ENCODE measurements at regions not wholly inside any gene's neighbourhood (a gene's known extent, or its start where the extent isn't known, plus 50 kb on each side); places are given as distances from the start of the nearest gene placed in this dataset.

- no peak for TF ChIP-seq RERE (CRISPR knock-in tag; IDR thresholded peaks at IDR 0.05; ENCODE audit: low read depth)
- no peak for TF ChIP-seq RBAK (CRISPR knock-in tag; IDR thresholded peaks at IDR 0.05)
- TF ChIP-seq PITX1 (CRISPR knock-in tag; IDR thresholded peaks at IDR 0.05): no peak
- no peak for TF ChIP-seq NFIC (IDR thresholded peaks at IDR 0.05; ENCODE audit: low read length)
- no peak; the same call in 1 of the 2 replicates for TF ChIP-seq HOMEZ (CRISPR knock-in tag; IDR thresholded peaks at IDR 0.05; ENCODE audit: low read depth)
- TF ChIP-seq HOXA7 (CRISPR knock-in tag; IDR thresholded peaks at IDR 0.05): no peak
- no peak for TF ChIP-seq ZC3H13 (CRISPR knock-in tag; IDR thresholded peaks at IDR 0.05)
- no peak for TF ChIP-seq ZNF512B (CRISPR knock-in tag; IDR thresholded peaks at IDR 0.05; ENCODE audit: borderline replicate concordance)
- TF ChIP-seq ZNF777 (CRISPR knock-in tag; IDR thresholded peaks at IDR 0.05): no peak
- TF ChIP-seq ZNF224 (CRISPR knock-in tag; IDR thresholded peaks at IDR 0.05): no peak
- no peak for TF ChIP-seq MED8 (CRISPR knock-in tag; IDR thresholded peaks at IDR 0.05; ENCODE audit: insufficient replicate concordance)
- no peak for TF ChIP-seq ZNF556 (CRISPR knock-in tag; IDR thresholded peaks at IDR 0.05; ENCODE audit: borderline replicate concordance)
- TF ChIP-seq HMGA1 (CRISPR knock-in tag; conservative IDR thresholded peaks at IDR 0.05): no peak
- peak; percentile 77 for TF ChIP-seq NCOA2 (CRISPR knock-in tag; IDR thresholded peaks at IDR 0.05)
- TF ChIP-seq ZNF704 (CRISPR knock-in tag; IDR thresholded peaks at IDR 0.05; ENCODE audit: borderline replicate concordance): no peak
- no peak for TF ChIP-seq RBFOX2 (IDR thresholded peaks at IDR 0.05; ENCODE audit: low read depth, low read length)
- no peak for TF ChIP-seq IKZF1 (IDR thresholded peaks at IDR 0.05)
- TF ChIP-seq ZNF775 (CRISPR knock-in tag; IDR thresholded peaks at IDR 0.05; ENCODE audit: borderline replicate concordance): no peak
- TF ChIP-seq ZBTB20 (CRISPR knock-in tag; IDR thresholded peaks at IDR 0.05; ENCODE audit: borderline replicate concordance, low read depth): no peak
Observed at GRCh38 chr1:101291562-101292380, 55.0 kb downstream of the S1PR1 start (continued).

Measured in HepG2 (cell line).